Loucy (cell line): ENCODE measurements at regions not wholly inside any gene's neighbourhood (a gene's known extent, or its start where the extent isn't known, plus 50 kb on each side); places are given as distances from the start of the nearest gene placed in this dataset.

Source experiments
- H2AFZ ChIP-seq: fragments of 200-600 bp; sonication (generic); 2 replicates; pipeline ENCODE4 v1.6.0; 2016; ENCODE audit warnings: antibody characterized with exemption, mild to moderate bottlenecking, low read length, moderate library complexity
- H3F3A ChIP-seq: fragments of 200-600 bp; 2 replicates; pipeline ENCODE4 v1.6.0; 2016; ENCODE audit warnings: antibody characterized with exemption, low read depth, mild to moderate bottlenecking
- H3K27me3 ChIP-seq: fragments of 200-600 bp; sonication (generic); 2 replicates; pipeline ENCODE4 v1.6.1; 2014; ENCODE audit warnings: low read length, mild to moderate bottlenecking; ENCODE audit not compliant: insufficient read depth, poor library complexity, severe bottlenecking
- H3K36me3 ChIP-seq: fragments of 200-600 bp; sonication (generic); 2 replicates; pipeline ENCODE4 v1.6.1; 2016; ENCODE audit warnings: low read length; ENCODE audit not compliant: insufficient read depth
- H3K4me1 ChIP-seq: fragments of 200-600 bp; sonication (generic); 2 replicates; pipeline ENCODE4 v1.5.1; 2014; ENCODE audit warnings: low read length, mild to moderate bottlenecking; ENCODE audit not compliant: insufficient read depth, poor library complexity, severe bottlenecking
- H3K4me2 ChIP-seq: fragments of 200-600 bp; sonication (generic); 2 replicates; pipeline ENCODE4 v1.6.0; 2014; ENCODE audit warnings: antibody characterized with exemption, low read length, low read depth, mild to moderate bottlenecking; ENCODE audit not compliant: poor library complexity, severe bottlenecking
- H3K4me3 ChIP-seq: fragments of 200-600 bp; sonication (generic); 2 replicates; pipeline ENCODE4 v1.5.1; 2014; ENCODE audit warnings: low read length, mild to moderate bottlenecking, mixed read lengths; ENCODE audit not compliant: poor library complexity, severe bottlenecking
- H3K79me2 ChIP-seq: fragments of 200-600 bp; sonication (generic); 2 replicates; pipeline ENCODE4 v1.6.1; 2014; ENCODE audit warnings: low read length; ENCODE audit not compliant: insufficient read depth
- H3K9ac ChIP-seq: fragments of 200-600 bp; sonication (generic); 2 replicates; pipeline ENCODE4 v1.6.0; 2014; ENCODE audit warnings: mild to moderate bottlenecking, low read depth, low read length, moderate library complexity; ENCODE audit not compliant: poor library complexity, severe bottlenecking
- H3K9me2 ChIP-seq: fragments of 200-600 bp; sonication (generic); replicated peaks from 2 replicates; pipeline ENCODE4 v1.6.1; 2016; ENCODE audit warnings: low read depth, low read length, mixed read lengths
- H3K9me3 ChIP-seq: fragments of 200-600 bp; sonication (generic); 2 replicates; pipeline ENCODE4 v1.6.1; 2014; ENCODE audit warnings: mild to moderate bottlenecking, antibody characterized with exemption, low read length, low read depth; ENCODE audit not compliant: insufficient read depth
- H4K20me1 ChIP-seq: fragments of 200-600 bp; sonication (generic); 2 replicates; pipeline ENCODE4 v1.6.0; 2014; ENCODE audit warnings: antibody characterized with exemption, low read length, mild to moderate bottlenecking; ENCODE audit not compliant: insufficient read depth, poor library complexity, severe bottlenecking
- EZH2phosphoT487 ChIP-seq: fragments of 200-600 bp; IDR thresholded peaks from 2 replicates; pipeline ENCODE4 v1.6.1; 2018; ENCODE audit warnings: antibody characterized with exemption, mild to moderate bottlenecking, moderate library complexity, borderline replicate concordance
- TF ChIP-seq, protein P1 (sequence below): fragments of 200-600 bp; sonication (generic); conservative IDR thresholded peaks from 2 replicates; pipeline ENCODE4 v1.5.1; 2014; ENCODE audit warnings: mild to moderate bottlenecking, antibody characterized with exemption, low read length

DNA sequence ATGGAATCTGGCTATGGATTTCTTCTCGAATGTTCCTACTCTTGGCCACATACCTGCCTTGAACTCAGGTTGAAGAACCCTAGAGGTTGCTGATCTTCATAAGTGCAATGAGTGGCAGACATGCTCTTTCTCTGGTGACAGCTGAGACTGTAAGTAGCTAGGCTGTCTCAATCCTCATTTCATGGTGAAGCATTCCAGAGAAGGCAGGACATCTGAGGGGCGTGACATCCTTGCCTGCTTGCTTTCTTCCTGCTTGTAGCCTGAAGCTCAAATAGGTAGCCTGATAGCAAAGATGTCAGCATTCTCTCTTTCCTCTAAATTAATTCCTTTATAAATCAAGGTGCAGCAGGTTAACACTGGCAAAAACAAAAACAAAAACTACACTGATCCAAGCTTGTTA, 114.6 kb upstream of the MAGI3 start:
- no peaks in the 10 kb centered on the region for H3K79me2 ChIP-seq
- no peaks in the 10 kb centered on the region for H3K36me3 ChIP-seq
- no peaks in the 10 kb centered on the region for H3K9me2 ChIP-seq
- H3K27me3 ChIP-seq = no peaks in the 10 kb centered on the region
- no peaks in the 10 kb centered on the region for H3F3A ChIP-seq
- no peaks in the 10 kb centered on the region for H3K4me1 ChIP-seq
- H4K20me1 ChIP-seq = no peaks in the 10 kb centered on the region
- no peak overlapping the region for H3K4me2 ChIP-seq
- no peaks in the 10 kb centered on the region for H3K9me3 ChIP-seq
- H3K4me3 ChIP-seq = no peak overlapping the region
- no peak overlapping the region for H2AFZ ChIP-seq
- TF ChIP-seq, protein P1, sequence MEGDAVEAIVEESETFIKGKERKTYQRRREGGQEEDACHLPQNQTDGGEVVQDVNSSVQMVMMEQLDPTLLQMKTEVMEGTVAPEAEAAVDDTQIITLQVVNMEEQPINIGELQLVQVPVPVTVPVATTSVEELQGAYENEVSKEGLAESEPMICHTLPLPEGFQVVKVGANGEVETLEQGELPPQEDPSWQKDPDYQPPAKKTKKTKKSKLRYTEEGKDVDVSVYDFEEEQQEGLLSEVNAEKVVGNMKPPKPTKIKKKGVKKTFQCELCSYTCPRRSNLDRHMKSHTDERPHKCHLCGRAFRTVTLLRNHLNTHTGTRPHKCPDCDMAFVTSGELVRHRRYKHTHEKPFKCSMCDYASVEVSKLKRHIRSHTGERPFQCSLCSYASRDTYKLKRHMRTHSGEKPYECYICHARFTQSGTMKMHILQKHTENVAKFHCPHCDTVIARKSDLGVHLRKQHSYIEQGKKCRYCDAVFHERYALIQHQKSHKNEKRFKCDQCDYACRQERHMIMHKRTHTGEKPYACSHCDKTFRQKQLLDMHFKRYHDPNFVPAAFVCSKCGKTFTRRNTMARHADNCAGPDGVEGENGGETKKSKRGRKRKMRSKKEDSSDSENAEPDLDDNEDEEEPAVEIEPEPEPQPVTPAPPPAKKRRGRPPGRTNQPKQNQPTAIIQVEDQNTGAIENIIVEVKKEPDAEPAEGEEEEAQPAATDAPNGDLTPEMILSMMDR = no peak
- no peak for TF ChIP-seq EZH2phosphoT487
- no peak overlapping the region for H3K9ac ChIP-seq

GRCh38 chr1:113276507-113276906, 113.8 kb upstream of the MAGI3 start:
- no peak overlapping the region for H2AFZ ChIP-seq
- H3K4me1 ChIP-seq = no peaks in the 10 kb centered on the region
- H3F3A ChIP-seq = no peaks in the 10 kb centered on the region
- H4K20me1 ChIP-seq = no peaks in the 10 kb centered on the region
- H3K9me3 ChIP-seq = no peaks in the 10 kb centered on the region
- H3K9ac ChIP-seq = no peak overlapping the region
- no peaks in the 10 kb centered on the region for H3K27me3 ChIP-seq
- TF ChIP-seq, protein P1 = no peak
- TF ChIP-seq EZH2phosphoT487 = no peak
- H3K79me2 ChIP-seq = no peaks in the 10 kb centered on the region
- no peaks in the 10 kb centered on the region for H3K9me2 ChIP-seq
- H3K36me3 ChIP-seq = no peaks in the 10 kb centered on the region
- H3K4me2 ChIP-seq = no peak overlapping the region
- H3K4me3 ChIP-seq = no peak overlapping the region

DNA sequence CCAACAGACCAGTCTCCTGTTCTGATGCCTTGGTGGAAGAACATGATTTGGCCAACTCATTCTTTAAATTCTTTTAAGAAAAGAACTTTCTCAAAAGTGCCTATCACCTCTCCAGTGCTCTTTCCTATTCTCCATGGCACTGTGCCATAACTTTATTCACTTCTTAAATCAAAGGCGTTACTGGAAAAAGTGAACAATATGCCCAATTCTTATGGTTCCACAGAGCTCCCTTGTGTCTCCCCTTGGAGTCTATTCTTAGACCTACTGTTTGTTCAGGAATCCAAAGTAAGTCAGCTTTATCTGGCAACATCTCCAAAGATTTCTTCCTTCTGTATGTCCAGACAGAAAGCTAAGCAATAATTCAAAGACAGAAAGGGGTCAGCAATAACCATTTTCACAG, 111.9 kb upstream of the MAGI3 start:
- H3K9ac ChIP-seq = no peak overlapping the region
- H3K4me3 ChIP-seq = no peak overlapping the region
- H3K9me3 ChIP-seq = no peaks in the 10 kb centered on the region
- no peaks in the 10 kb centered on the region for H3K27me3 ChIP-seq
- H2AFZ ChIP-seq = no peak overlapping the region
- H3K4me2 ChIP-seq = no peak overlapping the region
- H4K20me1 ChIP-seq = no peaks in the 10 kb centered on the region
- H3K36me3 ChIP-seq = no peaks in the 10 kb centered on the region
- no peaks in the 10 kb centered on the region for H3K79me2 ChIP-seq
- TF ChIP-seq, protein P1 = no peak
- TF ChIP-seq EZH2phosphoT487 = no peak
- H3K9me2 ChIP-seq = no peaks in the 10 kb centered on the region
- no peaks in the 10 kb centered on the region for H3K4me1 ChIP-seq
- H3F3A ChIP-seq = no peaks in the 10 kb centered on the region
